WTC11 (cell line): ENCODE measurements at regions not wholly inside any gene's neighbourhood (a gene's known extent, or its start where the extent isn't known, plus 50 kb on each side); places are given as distances from the start of the nearest gene placed in this dataset.

Experiments used
- ATAC-seq: fragments of 200-7000 bp; cut with Tn5 transposase; 2 replicates; pipeline ENCODE4 v1.10.0; 2021; ENCODE audit warnings: mild to moderate bottlenecking, moderate library complexity
- CTCF ChIA-PET: fragments of 300-600 bp; sonication (Branson Sonifier 250); formaldehyde crosslinking; loops from one replicate; lab custom pipeline; 2021; ENCODE audit warnings: antibody characterized with exemption; lab: Charles Lee
- POLR2A ChIA-PET: fragments of 350-600 bp; sonication (Branson Sonifier 250); formaldehyde crosslinking; loops from one replicate; lab custom pipeline; 2021; ENCODE audit warnings: antibody characterized with exemption; lab: Charles Lee
- DNase-seq: peaks from one replicate; pipeline ENCODE4 v3.0.0; 2021; ENCODE audit warnings: low spot score
- H3K27ac Mint-ChIP-seq: 2 replicates; pipeline ENCODE4 v1.8.0; 2021; ENCODE audit warnings: mixed read lengths
- H3K27me3 Mint-ChIP-seq: 2 replicates; pipeline ENCODE4 v1.8.0; 2021; ENCODE audit warnings: low read depth, mild to moderate bottlenecking, moderate library complexity, mixed read lengths
- H3K36me3 Mint-ChIP-seq: 2 replicates; pipeline ENCODE4 v1.8.0; 2021; ENCODE audit warnings: mixed read lengths
- H3K4me1 Mint-ChIP-seq: 2 replicates; pipeline ENCODE4 v1.8.0; 2022; ENCODE audit warnings: mixed read lengths
- H3K4me3 Mint-ChIP-seq: 2 replicates; pipeline ENCODE4 v1.8.0; 2021; ENCODE audit warnings: mild to moderate bottlenecking, moderate library complexity, mixed read lengths
- H3K9me3 Mint-ChIP-seq: 2 replicates; pipeline ENCODE4 v1.8.0; 2021; ENCODE audit warnings: mixed read lengths
- ELF4 ChIP-seq: sonication (generic); formaldehyde crosslinking; IDR thresholded peaks from 2 replicates; pipeline ENCODE4 v1.8.1; 2022; ENCODE audit warnings: low read depth, mild to moderate bottlenecking, moderate library complexity, missing genetic modification reagents
- ETV6 ChIP-seq: sonication (generic); formaldehyde crosslinking; IDR thresholded peaks from 2 replicates; pipeline ENCODE4 v1.8.1; 2022; ENCODE audit warnings: mild to moderate bottlenecking, missing genetic modification reagents
- FOXJ3 ChIP-seq: sonication (generic); formaldehyde crosslinking; IDR thresholded peaks from 2 replicates; pipeline ENCODE4 v1.9.0; 2021; ENCODE audit warnings: missing genetic modification reagents, mild to moderate bottlenecking, borderline replicate concordance
- FOXK1 ChIP-seq: sonication (generic); formaldehyde crosslinking; IDR thresholded peaks from 2 replicates; pipeline ENCODE4 v1.8.0; 2022; ENCODE audit warnings: mild to moderate bottlenecking, moderate library complexity, missing genetic modification reagents
- GTF2I ChIP-seq: fragments of 250-450 bp; sonication (Bioruptor Pico); conservative IDR thresholded peaks from 2 replicates; pipeline ENCODE4 v1.4.0; 2021; ENCODE audit warnings: mild to moderate bottlenecking
- JAZF1 ChIP-seq: fragments of 250-450 bp; sonication (Bioruptor Pico); IDR thresholded peaks from 2 replicates; pipeline ENCODE4 v1.9.0; 2021; ENCODE audit warnings: moderate library complexity, mild to moderate bottlenecking, inconsistent platforms
- NFE2L1 ChIP-seq: sonication (generic); formaldehyde crosslinking; IDR thresholded peaks from 2 replicates; pipeline ENCODE4 v1.8.1; 2023; ENCODE audit warnings: missing genetic modification reagents
- TP53 ChIP-seq: sonication (generic); formaldehyde crosslinking; IDR thresholded peaks from 2 replicates; pipeline ENCODE4 v1.8.1; 2023; ENCODE audit warnings: mild to moderate bottlenecking, missing genetic modification reagents
- ZNF138 ChIP-seq: sonication (generic); formaldehyde crosslinking; conservative IDR thresholded peaks from 2 replicates; pipeline ENCODE4 v1.8.1; 2022; ENCODE audit warnings: mild to moderate bottlenecking, moderate library complexity, missing genetic modification reagents
- ZNF232 ChIP-seq: sonication (generic); formaldehyde crosslinking; IDR thresholded peaks from 2 replicates; pipeline ENCODE4 v1.8.0; 2022; ENCODE audit warnings: mild to moderate bottlenecking, missing genetic modification reagents
- ZNF317 ChIP-seq: sonication (generic); formaldehyde crosslinking; IDR thresholded peaks from 2 replicates; pipeline ENCODE4 v1.8.1; 2023; ENCODE audit warnings: low read depth, mild to moderate bottlenecking, moderate library complexity, missing genetic modification reagents, borderline replicate concordance
- TF ChIP-seq, protein P1 (sequence below): fragments of 250-450 bp; sonication (Bioruptor Pico); IDR thresholded peaks from 2 replicates; pipeline ENCODE4 v1.9.0; 2021; ENCODE audit warnings: mild to moderate bottlenecking, borderline replicate concordance
- TF ChIP-seq, protein P2 (sequence below): sonication (generic); formaldehyde crosslinking; IDR thresholded peaks from 2 replicates; pipeline ENCODE4 v1.8.0; 2023; ENCODE audit warnings: missing genetic modification reagents, mild to moderate bottlenecking, borderline replicate concordance
- TF ChIP-seq, protein P3 (sequence below): sonication (generic); formaldehyde crosslinking; IDR thresholded peaks from 2 replicates; pipeline ENCODE4 v1.8.0; 2022; ENCODE audit warnings: mild to moderate bottlenecking, missing genetic modification reagents
- TF ChIP-seq, protein P4 (sequence below): fragments of 250-450 bp; sonication (Bioruptor Pico); IDR thresholded peaks from 2 replicates; pipeline ENCODE4 v1.9.0; 2021; ENCODE audit warnings: moderate library complexity, mild to moderate bottlenecking, inconsistent platforms, borderline replicate concordance
- TF ChIP-seq, protein P5 (sequence below): sonication (generic); formaldehyde crosslinking; IDR thresholded peaks from 2 replicates; pipeline ENCODE4 v1.8.1; 2023; ENCODE audit warnings: mild to moderate bottlenecking, missing genetic modification reagents, borderline replicate concordance
- TF ChIP-seq, protein P6 (sequence below): sonication (generic); formaldehyde crosslinking; IDR thresholded peaks from 2 replicates; pipeline ENCODE4 v1.8.1; 2023; ENCODE audit warnings: mild to moderate bottlenecking, moderate library complexity, missing genetic modification reagents
- TF ChIP-seq, protein P7 (sequence below): fragments of 250-450 bp; sonication (Bioruptor Pico); IDR thresholded peaks from 2 replicates; pipeline ENCODE4 v1.9.0; 2021; ENCODE audit warnings: mild to moderate bottlenecking
- TF ChIP-seq, protein P8 (sequence below): sonication (generic); formaldehyde crosslinking; IDR thresholded peaks from 2 replicates; pipeline ENCODE4 v1.8.1; 2022; ENCODE audit warnings: mild to moderate bottlenecking, moderate library complexity, missing genetic modification reagents

DNA sequence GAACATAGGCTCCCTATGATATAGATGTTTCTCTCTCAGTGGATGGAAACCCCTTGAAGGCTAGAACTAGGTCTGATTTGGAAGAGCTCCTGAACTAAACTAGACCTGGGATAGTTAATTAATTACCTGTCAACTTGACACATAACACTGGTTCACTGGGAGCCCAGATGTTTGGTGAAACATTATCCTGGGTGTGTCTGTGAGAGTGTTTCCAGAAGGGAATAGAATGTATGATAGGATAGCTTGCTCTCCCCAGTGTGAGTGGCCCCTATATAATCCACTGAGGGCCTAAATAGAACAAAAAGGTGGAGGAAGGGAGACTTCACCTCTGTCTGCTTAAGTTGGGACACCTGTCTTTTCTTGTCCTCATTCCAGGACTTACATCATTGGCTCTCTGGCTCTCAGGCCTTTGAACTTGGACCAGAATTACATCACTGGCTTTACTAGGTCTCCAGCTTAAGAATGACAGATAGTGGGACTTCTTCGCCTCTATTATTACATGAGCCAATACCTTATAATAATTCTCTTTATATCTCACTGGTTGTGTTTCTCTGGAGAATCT, 194.1 kb downstream of the KTN1 start (continued):
- TF ChIP-seq TP53 (CRISPR knock-in tag): no peak
- no peak for TF ChIP-seq ZNF317
- TF ChIP-seq ELF4 (CRISPR knock-in tag): no peak
- no peak for TF ChIP-seq NFE2L1 (CRISPR knock-in tag)
- no peak for TF ChIP-seq ETV6 (CRISPR knock-in tag)
- TF ChIP-seq, protein P1, sequence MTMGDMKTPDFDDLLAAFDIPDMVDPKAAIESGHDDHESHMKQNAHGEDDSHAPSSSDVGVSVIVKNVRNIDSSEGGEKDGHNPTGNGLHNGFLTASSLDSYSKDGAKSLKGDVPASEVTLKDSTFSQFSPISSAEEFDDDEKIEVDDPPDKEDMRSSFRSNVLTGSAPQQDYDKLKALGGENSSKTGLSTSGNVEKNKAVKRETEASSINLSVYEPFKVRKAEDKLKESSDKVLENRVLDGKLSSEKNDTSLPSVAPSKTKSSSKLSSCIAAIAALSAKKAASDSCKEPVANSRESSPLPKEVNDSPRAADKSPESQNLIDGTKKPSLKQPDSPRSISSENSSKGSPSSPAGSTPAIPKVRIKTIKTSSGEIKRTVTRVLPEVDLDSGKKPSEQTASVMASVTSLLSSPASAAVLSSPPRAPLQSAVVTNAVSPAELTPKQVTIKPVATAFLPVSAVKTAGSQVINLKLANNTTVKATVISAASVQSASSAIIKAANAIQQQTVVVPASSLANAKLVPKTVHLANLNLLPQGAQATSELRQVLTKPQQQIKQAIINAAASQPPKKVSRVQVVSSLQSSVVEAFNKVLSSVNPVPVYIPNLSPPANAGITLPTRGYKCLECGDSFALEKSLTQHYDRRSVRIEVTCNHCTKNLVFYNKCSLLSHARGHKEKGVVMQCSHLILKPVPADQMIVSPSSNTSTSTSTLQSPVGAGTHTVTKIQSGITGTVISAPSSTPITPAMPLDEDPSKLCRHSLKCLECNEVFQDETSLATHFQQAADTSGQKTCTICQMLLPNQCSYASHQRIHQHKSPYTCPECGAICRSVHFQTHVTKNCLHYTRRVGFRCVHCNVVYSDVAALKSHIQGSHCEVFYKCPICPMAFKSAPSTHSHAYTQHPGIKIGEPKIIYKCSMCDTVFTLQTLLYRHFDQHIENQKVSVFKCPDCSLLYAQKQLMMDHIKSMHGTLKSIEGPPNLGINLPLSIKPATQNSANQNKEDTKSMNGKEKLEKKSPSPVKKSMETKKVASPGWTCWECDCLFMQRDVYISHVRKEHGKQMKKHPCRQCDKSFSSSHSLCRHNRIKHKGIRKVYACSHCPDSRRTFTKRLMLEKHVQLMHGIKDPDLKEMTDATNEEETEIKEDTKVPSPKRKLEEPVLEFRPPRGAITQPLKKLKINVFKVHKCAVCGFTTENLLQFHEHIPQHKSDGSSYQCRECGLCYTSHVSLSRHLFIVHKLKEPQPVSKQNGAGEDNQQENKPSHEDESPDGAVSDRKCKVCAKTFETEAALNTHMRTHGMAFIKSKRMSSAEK (CRISPR knock-in tag): no peak

DNA sequence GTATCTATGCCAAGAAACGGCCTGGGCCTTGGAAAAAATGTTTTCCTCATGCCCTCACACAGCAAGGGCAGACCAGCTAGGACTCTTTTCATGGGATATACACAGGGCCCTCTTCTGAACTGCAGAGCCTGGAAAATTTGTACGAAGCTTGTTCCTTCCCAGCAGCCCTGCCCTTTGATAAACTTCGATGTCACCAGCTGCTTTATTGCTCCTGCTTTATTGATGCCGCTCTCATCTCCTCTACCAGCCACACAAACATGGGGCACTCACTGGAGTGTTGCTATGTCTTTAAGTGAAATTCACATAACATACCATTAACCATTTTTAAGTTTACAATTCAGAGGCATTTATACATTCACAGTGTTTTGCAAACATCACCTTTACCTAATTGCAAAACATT, 197.9 kb downstream of the KTN1 start:
- H3K4me1 Mint-ChIP-seq: no peaks in the 10 kb centered on the region
- CTCF ChIA-PET: no interaction called here

More for the DNA sequence above, 197.9 kb downstream of the KTN1 start:
- TF ChIP-seq GTF2I (CRISPR knock-in tag) (no peak), FOXJ3 (CRISPR knock-in tag) (no peak), ZNF232 (no peak), ZNF138 (CRISPR knock-in tag) (no peak), FOXK1 (CRISPR knock-in tag) (no peak), JAZF1 (no peak)
- TF ChIP-seq, protein P2, sequence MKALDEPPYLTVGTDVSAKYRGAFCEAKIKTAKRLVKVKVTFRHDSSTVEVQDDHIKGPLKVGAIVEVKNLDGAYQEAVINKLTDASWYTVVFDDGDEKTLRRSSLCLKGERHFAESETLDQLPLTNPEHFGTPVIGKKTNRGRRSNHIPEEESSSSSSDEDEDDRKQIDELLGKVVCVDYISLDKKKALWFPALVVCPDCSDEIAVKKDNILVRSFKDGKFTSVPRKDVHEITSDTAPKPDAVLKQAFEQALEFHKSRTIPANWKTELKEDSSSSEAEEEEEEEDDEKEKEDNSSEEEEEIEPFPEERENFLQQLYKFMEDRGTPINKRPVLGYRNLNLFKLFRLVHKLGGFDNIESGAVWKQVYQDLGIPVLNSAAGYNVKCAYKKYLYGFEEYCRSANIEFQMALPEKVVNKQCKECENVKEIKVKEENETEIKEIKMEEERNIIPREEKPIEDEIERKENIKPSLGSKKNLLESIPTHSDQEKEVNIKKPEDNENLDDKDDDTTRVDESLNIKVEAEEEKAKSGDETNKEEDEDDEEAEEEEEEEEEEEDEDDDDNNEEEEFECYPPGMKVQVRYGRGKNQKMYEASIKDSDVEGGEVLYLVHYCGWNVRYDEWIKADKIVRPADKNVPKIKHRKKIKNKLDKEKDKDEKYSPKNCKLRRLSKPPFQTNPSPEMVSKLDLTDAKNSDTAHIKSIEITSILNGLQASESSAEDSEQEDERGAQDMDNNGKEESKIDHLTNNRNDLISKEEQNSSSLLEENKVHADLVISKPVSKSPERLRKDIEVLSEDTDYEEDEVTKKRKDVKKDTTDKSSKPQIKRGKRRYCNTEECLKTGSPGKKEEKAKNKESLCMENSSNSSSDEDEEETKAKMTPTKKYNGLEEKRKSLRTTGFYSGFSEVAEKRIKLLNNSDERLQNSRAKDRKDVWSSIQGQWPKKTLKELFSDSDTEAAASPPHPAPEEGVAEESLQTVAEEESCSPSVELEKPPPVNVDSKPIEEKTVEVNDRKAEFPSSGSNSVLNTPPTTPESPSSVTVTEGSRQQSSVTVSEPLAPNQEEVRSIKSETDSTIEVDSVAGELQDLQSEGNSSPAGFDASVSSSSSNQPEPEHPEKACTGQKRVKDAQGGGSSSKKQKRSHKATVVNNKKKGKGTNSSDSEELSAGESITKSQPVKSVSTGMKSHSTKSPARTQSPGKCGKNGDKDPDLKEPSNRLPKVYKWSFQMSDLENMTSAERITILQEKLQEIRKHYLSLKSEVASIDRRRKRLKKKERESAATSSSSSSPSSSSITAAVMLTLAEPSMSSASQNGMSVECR (CRISPR knock-in tag): no peak
- TF ChIP-seq, protein P3, sequence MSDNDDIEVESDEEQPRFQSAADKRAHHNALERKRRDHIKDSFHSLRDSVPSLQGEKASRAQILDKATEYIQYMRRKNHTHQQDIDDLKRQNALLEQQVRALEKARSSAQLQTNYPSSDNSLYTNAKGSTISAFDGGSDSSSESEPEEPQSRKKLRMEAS (CRISPR knock-in tag): no peak
- TF ChIP-seq, protein P4, sequence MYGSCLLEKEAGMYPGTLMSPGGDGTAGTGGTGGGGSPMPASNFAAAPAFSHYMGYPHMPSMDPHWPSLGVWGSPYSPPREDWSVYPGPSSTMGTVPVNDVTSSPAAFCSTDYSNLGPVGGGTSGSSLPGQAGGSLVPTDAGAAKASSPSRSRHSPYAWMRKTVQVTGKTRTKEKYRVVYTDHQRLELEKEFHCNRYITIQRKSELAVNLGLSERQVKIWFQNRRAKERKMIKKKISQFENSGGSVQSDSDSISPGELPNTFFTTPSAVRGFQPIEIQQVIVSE (CRISPR knock-in tag): no peak
- TF ChIP-seq, protein P5, sequence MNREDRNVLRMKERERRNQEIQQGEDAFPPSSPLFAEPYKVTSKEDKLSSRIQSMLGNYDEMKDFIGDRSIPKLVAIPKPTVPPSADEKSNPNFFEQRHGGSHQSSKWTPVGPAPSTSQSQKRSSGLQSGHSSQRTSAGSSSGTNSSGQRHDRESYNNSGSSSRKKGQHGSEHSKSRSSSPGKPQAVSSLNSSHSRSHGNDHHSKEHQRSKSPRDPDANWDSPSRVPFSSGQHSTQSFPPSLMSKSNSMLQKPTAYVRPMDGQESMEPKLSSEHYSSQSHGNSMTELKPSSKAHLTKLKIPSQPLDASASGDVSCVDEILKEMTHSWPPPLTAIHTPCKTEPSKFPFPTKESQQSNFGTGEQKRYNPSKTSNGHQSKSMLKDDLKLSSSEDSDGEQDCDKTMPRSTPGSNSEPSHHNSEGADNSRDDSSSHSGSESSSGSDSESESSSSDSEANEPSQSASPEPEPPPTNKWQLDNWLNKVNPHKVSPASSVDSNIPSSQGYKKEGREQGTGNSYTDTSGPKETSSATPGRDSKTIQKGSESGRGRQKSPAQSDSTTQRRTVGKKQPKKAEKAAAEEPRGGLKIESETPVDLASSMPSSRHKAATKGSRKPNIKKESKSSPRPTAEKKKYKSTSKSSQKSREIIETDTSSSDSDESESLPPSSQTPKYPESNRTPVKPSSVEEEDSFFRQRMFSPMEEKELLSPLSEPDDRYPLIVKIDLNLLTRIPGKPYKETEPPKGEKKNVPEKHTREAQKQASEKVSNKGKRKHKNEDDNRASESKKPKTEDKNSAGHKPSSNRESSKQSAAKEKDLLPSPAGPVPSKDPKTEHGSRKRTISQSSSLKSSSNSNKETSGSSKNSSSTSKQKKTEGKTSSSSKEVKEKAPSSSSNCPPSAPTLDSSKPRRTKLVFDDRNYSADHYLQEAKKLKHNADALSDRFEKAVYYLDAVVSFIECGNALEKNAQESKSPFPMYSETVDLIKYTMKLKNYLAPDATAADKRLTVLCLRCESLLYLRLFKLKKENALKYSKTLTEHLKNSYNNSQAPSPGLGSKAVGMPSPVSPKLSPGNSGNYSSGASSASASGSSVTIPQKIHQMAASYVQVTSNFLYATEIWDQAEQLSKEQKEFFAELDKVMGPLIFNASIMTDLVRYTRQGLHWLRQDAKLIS (CRISPR knock-in tag): no peak
- TF ChIP-seq, protein P6, sequence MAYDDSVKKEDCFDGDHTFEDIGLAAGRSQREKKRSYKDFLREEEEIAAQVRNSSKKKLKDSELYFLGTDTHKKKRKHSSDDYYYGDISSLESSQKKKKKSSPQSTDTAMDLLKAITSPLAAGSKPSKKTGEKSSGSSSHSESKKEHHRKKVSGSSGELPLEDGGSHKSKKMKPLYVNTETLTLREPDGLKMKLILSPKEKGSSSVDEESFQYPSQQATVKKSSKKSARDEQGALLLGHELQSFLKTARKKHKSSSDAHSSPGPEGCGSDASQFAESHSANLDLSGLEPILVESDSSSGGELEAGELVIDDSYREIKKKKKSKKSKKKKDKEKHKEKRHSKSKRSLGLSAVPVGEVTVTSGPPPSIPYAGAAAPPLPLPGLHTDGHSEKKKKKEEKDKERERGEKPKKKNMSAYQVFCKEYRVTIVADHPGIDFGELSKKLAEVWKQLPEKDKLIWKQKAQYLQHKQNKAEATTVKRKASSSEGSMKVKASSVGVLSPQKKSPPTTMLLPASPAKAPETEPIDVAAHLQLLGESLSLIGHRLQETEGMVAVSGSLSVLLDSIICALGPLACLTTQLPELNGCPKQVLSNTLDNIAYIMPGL (CRISPR knock-in tag): no peak
- TF ChIP-seq, protein P7, sequence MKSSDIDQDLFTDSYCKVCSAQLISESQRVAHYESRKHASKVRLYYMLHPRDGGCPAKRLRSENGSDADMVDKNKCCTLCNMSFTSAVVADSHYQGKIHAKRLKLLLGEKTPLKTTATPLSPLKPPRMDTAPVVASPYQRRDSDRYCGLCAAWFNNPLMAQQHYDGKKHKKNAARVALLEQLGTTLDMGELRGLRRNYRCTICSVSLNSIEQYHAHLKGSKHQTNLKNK: no peak
- TF ChIP-seq, protein P8, sequence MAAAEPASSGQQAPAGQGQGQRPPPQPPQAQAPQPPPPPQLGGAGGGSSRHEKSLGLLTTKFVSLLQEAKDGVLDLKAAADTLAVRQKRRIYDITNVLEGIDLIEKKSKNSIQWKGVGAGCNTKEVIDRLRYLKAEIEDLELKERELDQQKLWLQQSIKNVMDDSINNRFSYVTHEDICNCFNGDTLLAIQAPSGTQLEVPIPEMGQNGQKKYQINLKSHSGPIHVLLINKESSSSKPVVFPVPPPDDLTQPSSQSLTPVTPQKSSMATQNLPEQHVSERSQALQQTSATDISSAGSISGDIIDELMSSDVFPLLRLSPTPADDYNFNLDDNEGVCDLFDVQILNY: no peak
- TF ChIP-seq, all 79 proteins: peak for 0
- Mint-ChIP-seq H3K36me3 (no peaks in the 10 kb centered on the region), H3K4me3 (no peak overlapping the region), H3K9me3 (no peaks in the 10 kb centered on the region), H3K27ac (no peak overlapping the region), H3K27me3 (no peaks in the 10 kb centered on the region; the same call in 1 of the 2 replicates)
- no peak for DNase-seq
- POLR2A ChIA-PET: no interaction called here
- no peak for ATAC-seq
